A549 (cell line): ENCODE measurements at regions not wholly inside any gene's neighbourhood (a gene's known extent, or its start where the extent isn't known, plus 50 kb on each side); places are given as distances from the start of the nearest gene placed in this dataset.

Experiments used
- EP300 ChIP-seq, 2 experiments: fragments of >200 bp; sonication (Bioruptor Twin); formaldehyde crosslinking; IDR thresholded peaks; 2 replicates in 1 of 2; 3 replicates in 1 of 2; pipeline ENCODE4 v1.6.1; 2016 to 2017
- FOSL2 ChIP-seq, 2 experiments: fragments of 450-650 bp in 1 of 2; fragments of >200 bp in 1 of 2; sonication (Bioruptor Twin) in 1 of 2; formaldehyde crosslinking; IDR thresholded peaks; 2 replicates each; pipeline versions ENCODE4 v1.5.0 to v1.6.1; 2016 to 2020; ENCODE audit warnings: mild to moderate bottlenecking in 1 of 2, moderate library complexity in 1 of 2
- MYC ChIP-seq: IDR thresholded peaks from 2 replicates; pipeline ENCODE4 v1.6.1; 2012; ENCODE audit warnings: mild to moderate bottlenecking, inconsistent platforms, low read length, improper control_type of control experiment, borderline replicate concordance
- NPAS2 ChIP-seq: fragments of 250-450 bp; sonication (Bioruptor Pico); IDR thresholded peaks from 2 replicates; pipeline ENCODE4 v1.8.0; 2022; ENCODE audit warnings: mild to moderate bottlenecking, moderate library complexity, borderline replicate concordance
- POLR2A ChIP-seq: IDR thresholded peaks from 2 replicates; pipeline ENCODE4 v1.6.1; 2012; ENCODE audit warnings: mild to moderate bottlenecking, low read length
- POLR2AphosphoS2 ChIP-seq: conservative IDR thresholded peaks from 2 replicates; pipeline ENCODE4 v1.6.1; 2012; ENCODE audit warnings: low read length, improper control_type of control experiment, inconsistent platforms
- TF ChIP-seq, protein P1 (sequence below): fragments of >200 bp; sonication (Bioruptor Twin); formaldehyde crosslinking; IDR thresholded peaks from 3 replicates; pipeline ENCODE4 v1.5.1; 2016

DNA sequence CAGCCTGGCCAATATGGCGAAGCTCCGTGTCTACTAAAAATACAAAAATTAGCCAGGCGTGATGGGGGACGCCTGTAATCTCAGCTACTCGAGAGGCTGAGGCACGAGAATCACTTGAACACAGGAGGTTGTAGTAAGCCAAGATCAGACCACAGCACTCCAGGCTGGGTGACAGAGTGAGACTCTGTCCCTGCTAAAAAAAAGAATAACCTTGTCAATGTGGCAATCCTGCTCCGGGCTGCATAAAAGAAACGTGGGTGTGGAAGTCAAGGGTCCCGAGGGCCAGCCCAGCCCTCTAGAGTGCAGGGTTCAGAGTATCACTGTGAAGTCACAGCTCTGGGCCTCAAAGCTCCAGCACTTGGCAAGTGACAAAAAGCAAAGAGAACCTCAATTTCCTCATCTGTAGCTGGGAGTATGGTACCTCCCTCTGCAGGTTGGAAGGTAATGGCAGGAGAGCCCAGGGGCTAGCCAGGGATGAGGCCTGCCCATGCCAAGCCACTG, 73.5 kb upstream of the IQSEC1 start:
- TF ChIP-seq POLR2AphosphoS2 (no peak), FOSL2 (IDR thresholded peaks at IDR 0.05) (no peak), FOSL2 (CRISPR knock-in tag; IDR thresholded peaks at IDR 0.05) (no peak), NPAS2 (CRISPR knock-in tag) (no peak), MYC (no peak), POLR2A (no peak), EP300 (IDR thresholded peaks at IDR 0.05) (no peak)
- TF ChIP-seq, protein P1, sequence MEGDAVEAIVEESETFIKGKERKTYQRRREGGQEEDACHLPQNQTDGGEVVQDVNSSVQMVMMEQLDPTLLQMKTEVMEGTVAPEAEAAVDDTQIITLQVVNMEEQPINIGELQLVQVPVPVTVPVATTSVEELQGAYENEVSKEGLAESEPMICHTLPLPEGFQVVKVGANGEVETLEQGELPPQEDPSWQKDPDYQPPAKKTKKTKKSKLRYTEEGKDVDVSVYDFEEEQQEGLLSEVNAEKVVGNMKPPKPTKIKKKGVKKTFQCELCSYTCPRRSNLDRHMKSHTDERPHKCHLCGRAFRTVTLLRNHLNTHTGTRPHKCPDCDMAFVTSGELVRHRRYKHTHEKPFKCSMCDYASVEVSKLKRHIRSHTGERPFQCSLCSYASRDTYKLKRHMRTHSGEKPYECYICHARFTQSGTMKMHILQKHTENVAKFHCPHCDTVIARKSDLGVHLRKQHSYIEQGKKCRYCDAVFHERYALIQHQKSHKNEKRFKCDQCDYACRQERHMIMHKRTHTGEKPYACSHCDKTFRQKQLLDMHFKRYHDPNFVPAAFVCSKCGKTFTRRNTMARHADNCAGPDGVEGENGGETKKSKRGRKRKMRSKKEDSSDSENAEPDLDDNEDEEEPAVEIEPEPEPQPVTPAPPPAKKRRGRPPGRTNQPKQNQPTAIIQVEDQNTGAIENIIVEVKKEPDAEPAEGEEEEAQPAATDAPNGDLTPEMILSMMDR: no peak
